ENCODE measurements at regions not wholly inside any gene's neighbourhood (a gene's known extent, or its start where the extent isn't known, plus 50 kb on each side); places are given as distances from the start of the nearest gene placed in this dataset.

- no peak overlapping the region for H3K4me3 ChIP-seq (ENCODE audit: low read depth, low read length)
- TF ChIP-seq MYC (IDR thresholded peaks at IDR 0.05; ENCODE audit: low read depth, low read length) = no peak
- DNase-seq (ENCODE audit: low read depth) = no peak
These were observed 83.0 kb upstream of the PDZRN3 start for GRCh38 chr3:73707772-73708171.

GRCh38 chr3:73706771-73707170, 82.0 kb upstream of the PDZRN3 start:
- DNase-seq (ENCODE audit: low read depth) = no peak
- TF ChIP-seq POLR2A (IDR thresholded peaks at IDR 0.05; ENCODE audit: extremely low read depth, insufficient read length) = no peak
- TF ChIP-seq MAX (IDR thresholded peaks at IDR 0.05; ENCODE audit: low read depth, low read length) = no peak
- TF ChIP-seq CTCF (IDR thresholded peaks at IDR 0.05; ENCODE audit: low read depth, low read length) = no peak
- no peak for TF ChIP-seq MYC (IDR thresholded peaks at IDR 0.05; ENCODE audit: low read depth, low read length)
- no peak overlapping the region for H3K4me3 ChIP-seq (ENCODE audit: low read depth, low read length)

- DNase-seq (ENCODE audit: low read depth) = no peak
- TF ChIP-seq CTCF (IDR thresholded peaks at IDR 0.05; ENCODE audit: low read depth, low read length) (no peak), MYC (IDR thresholded peaks at IDR 0.05; ENCODE audit: low read depth, low read length) (no peak), MAX (IDR thresholded peaks at IDR 0.05; ENCODE audit: low read depth, low read length) (no peak), POLR2A (IDR thresholded peaks at IDR 0.05; ENCODE audit: extremely low read depth, insufficient read length) (no peak)
- H3K4me3 ChIP-seq (ENCODE audit: low read depth, low read length) = no peak overlapping the region
These were observed 81.1 kb upstream of the PDZRN3 start for GRCh38 chr3:73705792-73706191.

GRCh38 chr3:73699327-73699726, 74.6 kb upstream of the PDZRN3 start:
- no peak overlapping the region for H3K4me3 ChIP-seq (ENCODE audit: low read depth, low read length)
- TF ChIP-seq MYC (IDR thresholded peaks at IDR 0.05; ENCODE audit: low read depth, low read length) (no peak), MAX (IDR thresholded peaks at IDR 0.05; ENCODE audit: low read depth, low read length) (no peak), POLR2A (IDR thresholded peaks at IDR 0.05; ENCODE audit: extremely low read depth, insufficient read length) (no peak), CTCF (IDR thresholded peaks at IDR 0.05; ENCODE audit: low read depth, low read length) (no peak)
- DNase-seq (ENCODE audit: low read depth) = no peak

- DNase-seq (ENCODE audit: low read depth) = no peak
- no peak for TF ChIP-seq POLR2A (IDR thresholded peaks at IDR 0.05; ENCODE audit: extremely low read depth, insufficient read length)
- TF ChIP-seq MAX (IDR thresholded peaks at IDR 0.05; ENCODE audit: low read depth, low read length) = no peak
- no peak for TF ChIP-seq MYC (IDR thresholded peaks at IDR 0.05; ENCODE audit: low read depth, low read length)
- TF ChIP-seq CTCF (IDR thresholded peaks at IDR 0.05; ENCODE audit: low read depth, low read length) = no peak
- no peak overlapping the region for H3K4me3 ChIP-seq (ENCODE audit: low read depth, low read length)
These were observed 72.3 kb upstream of the PDZRN3 start for GRCh38 chr3:73697020-73697419.

GRCh38 chr3:73695841-73696240, 71.1 kb upstream of the PDZRN3 start:
- TF ChIP-seq MYC (IDR thresholded peaks at IDR 0.05; ENCODE audit: low read depth, low read length) = no peak
- TF ChIP-seq MAX (IDR thresholded peaks at IDR 0.05; ENCODE audit: low read depth, low read length) = no peak
- no peak for TF ChIP-seq CTCF (IDR thresholded peaks at IDR 0.05; ENCODE audit: low read depth, low read length)
- no peak for TF ChIP-seq POLR2A (IDR thresholded peaks at IDR 0.05; ENCODE audit: extremely low read depth, insufficient read length)
- DNase-seq (ENCODE audit: low read depth) = no peak
- H3K4me3 ChIP-seq (ENCODE audit: low read depth, low read length) = no peak overlapping the region
